NCI-H2196 treated with DMSO at 0.1 percent for 48 hours (cell line): ENCODE measurements at regions not wholly inside any gene's neighbourhood (a gene's known extent, or its start where the extent isn't known, plus 50 kb on each side); places are given as distances from the start of the nearest gene placed in this dataset.
A peak's percentile ranks its signal among the peaks of the same experiment; 100 is the strongest.

Source experiments
- DNase-seq: peaks from one replicate; lab custom pipeline; 2025; ENCODE audit not compliant: unreplicated experiment; lab: John Stamatoyannopoulos, UW

DNA sequence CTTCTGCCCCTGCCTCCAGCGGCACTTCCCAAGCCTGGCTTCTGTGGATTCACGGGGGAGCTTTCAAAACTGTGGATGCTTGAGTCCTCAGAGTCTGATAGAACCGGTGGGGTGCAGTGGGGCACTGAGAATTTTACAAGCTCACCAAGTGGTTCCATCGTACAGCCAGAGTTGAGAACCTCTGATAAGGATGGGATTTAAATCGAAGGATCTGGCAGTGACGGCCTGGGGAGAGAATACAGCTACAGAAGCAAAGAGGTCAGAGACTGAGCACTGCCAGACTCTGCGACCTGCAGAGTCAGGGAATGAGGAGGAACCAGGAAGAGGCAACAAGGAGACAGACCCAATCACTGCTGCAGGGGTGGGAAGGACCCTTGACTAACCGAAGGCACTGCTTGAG, 124.6 kb upstream of the BOD1 start:
- DNase-seq, result no peak

DNA sequence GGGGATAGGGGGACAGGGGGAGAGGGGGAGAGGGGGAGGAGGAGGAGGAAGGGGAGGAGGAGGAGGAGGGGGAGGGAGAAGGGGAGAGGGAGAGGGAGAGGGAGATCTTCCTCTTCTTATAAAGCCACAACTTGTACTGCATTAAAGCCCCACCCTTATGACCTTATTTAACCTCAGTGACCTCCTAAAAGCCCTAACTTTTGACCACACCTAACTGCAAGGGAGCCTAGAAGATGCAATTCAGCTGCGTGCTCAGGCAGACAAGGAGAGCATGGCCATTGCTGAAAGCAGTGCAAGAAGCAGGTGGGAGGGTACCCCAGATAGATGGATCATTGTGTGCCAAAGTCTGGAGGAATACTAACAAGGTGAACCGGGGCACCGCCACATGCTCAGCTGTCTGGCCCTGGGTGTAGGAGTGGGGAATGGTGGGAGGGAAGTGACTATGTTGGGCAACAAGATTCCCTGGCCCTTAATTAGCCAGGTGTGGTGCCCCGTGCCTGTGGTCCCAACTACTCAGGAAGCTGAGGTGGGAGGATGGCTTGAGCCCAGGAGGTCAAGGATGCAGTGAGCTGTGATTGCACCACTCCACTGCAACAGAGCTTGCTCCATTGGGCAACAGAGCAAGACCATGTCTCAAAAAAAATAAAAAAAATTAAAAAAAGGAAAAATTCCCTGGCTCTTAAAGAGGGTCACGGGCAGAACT, 125.4 kb upstream of the BOD1 start:
- no peak for DNase-seq

DNA sequence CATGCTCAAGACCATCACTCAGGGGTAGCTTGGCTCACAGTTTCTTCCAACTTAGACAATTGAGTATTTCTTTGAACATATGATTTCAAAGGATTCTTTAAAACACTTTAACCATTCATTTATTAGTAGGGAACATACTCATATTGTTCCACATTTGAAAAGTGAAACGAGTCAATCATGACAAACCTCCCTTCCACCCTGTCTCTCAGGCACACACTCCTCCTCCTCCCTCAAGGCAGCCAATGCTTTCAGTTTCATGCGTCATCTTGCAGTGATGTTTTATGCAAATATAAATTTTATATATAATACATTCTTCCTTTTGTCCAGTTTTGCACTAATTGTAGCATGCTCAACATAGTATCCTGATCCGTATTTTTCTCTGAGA, 126.0 kb upstream of the BOD1 start:
- DNase-seq, result no peak

DNA sequence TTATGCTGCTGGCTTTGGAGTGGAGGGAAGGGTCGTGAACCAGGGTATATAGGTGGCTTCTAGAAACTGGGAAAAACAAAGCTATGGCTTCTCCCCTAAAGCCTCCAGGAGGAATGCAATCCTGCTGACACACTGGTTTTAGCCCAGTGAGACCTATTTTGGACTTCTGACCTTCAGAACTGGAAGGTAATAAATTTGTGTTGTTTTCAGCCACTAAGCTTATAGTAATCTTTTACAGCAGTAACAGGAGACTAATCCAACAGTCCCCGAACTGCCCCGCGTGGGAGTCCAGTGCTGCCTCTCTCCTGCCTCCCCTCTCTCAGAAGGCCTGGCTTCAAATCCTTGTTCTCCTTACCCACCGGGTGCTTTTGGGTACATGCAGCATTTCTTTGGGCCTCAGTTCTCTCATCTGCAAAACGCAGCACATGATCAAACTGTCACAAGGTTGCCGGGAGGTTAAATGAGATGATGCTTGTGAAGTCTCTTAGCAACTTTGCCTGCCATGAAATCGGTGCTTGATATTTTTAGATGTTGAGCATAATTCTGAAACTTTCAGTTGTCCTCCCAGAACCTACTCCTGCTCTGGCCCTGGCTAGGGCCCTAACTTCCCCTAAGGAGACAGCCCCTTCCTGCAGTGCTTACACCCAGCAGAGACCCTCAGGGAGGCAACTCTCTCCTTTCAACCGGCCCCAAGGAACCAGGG, 127.3 kb upstream of the BOD1 start:
- DNase-seq, result no peak

DNA sequence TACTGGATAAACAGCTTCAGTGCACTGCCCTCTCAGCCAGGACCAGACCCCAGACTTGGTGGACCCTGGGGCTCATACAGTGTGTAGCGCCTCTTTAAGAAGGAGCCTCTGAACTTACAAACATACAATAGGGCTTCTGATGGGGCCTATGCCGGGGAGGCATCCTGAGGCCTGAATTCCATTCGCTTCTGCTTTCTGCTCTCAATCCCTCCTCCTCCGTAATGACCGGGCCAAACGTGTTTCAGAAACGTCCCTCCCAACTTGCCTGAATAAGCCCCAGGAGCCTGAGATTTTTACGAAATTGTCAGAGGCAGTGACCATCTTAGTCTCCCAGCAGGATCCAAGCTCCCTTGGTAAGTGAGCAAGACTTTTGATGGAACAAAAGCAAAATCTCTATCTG, 128.1 kb upstream of the BOD1 start:
- no peak for DNase-seq

DNA sequence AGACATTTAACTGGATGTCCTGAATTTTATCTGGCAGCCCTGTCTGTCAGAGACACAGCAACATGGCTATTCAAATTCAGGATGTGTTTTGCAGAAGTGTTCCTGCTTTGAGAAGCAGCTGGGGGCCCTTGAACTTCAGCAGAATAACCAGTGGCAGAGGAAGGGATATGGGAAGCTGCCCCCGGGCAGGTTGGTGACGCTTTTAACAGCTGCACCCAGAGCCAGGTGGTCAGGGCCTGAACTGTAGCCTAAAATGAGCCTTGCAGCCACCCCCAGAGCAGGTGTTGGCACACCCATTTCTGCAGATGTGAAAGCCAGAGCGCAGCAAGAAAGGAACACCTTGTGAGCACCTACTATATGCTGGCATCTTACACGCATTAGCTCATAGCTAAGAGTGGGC, 128.7 kb upstream of the BOD1 start:
- peak; percentile 38 for DNase-seq

DNA sequence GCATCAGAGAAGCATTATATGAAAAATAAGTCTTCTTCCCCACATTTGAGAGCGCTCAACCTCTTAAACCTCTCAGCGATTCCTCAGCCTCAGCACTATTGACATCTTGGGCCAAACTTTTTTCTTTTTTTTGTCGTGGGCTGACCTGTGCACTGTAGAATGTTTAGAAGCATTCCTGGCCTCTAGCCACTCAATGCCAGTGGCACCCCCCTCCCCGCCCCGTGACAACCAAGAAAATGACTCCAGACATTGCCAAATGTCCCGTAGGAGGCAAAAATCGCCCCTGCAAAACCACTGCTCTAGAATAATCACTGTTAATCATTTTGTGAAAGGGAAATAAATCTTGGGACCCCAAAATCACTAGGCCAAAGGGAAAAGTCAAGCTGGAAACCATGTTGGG, 129.1 kb upstream of the BOD1 start:
- no peak for DNase-seq

DNA sequence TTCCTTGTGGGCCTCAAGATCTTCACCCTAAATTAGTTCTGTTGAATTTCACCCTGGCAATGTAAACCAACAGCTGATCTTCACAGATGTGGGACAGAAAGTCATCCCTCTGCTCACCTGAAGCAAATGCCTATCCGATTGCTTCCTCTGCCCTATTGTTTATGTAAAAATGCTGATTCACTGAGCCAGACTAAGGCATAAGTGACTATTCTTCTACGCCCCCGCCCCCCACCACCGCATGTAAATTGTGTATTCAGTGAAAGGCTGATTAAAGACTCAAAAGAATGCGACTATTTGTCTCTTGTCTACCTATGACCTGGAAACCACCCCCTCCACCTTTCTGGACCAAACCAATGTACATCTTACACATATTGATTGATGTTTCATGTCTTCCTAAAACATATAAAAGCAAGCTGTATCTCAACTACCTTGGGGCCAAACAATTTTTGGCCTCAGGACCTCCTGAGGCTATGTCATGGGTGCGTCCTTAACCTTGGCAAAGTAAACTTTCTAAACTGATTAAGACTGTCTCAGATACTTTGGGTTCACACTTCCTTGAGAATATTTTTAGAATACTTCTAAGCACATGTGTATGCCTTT, 129.7 kb upstream of the BOD1 start:
- DNase-seq, result no peak

DNA sequence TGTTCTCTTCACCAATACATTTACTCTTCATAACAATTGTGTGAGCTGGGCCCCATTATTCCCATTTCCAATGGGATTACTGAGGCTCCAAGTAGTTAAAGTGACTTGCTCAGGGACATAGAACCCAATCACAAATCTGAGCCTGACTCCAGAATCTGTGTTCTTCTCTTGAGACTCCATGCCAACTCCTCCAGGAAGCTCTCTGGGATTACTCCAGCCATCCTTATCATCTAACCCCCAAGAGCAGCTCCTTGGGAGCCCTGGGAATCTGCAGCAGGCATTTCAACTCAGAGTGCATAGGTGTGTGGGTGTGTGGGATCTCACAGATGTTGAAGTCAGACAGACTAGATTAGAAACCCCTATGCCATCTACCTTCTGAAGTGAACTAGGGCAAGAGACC, 131.4 kb upstream of the BOD1 start:
- DNase-seq, result no peak

DNA sequence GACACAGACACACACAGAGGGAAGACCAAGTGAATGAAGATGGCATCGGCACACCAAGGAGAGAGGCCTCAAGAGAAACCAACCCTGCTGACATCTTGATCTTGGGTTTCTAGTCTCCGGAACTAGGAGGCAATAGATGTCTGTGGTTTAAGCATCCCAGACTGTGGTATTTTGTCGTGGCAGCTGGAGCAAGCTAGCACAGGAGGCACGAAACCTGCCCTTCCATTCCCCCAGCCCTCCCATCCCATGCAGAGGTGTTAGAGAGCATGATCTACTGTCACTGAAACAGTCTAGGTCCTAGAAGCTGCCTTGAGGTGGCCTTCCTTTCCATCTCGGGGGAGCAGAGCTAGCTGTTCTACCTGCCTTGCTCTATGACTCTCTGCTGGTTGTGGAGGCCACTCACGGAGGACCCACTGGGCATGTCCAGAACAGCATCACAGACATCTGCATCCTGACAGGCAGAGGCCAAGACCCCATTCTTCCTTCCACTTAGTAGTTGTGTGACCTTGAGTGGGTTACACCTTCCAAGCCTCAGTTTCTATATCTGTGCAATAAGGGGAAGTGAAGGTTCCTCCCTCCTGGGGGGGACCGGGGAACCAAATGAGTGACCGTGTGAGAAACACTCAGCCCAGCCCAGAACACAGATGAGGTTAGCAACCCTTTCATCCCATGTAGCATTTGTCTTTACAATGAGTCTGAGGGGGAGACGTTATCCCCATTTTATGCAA, 134.3 kb upstream of the BOD1 start:
- no peak for DNase-seq

DNA sequence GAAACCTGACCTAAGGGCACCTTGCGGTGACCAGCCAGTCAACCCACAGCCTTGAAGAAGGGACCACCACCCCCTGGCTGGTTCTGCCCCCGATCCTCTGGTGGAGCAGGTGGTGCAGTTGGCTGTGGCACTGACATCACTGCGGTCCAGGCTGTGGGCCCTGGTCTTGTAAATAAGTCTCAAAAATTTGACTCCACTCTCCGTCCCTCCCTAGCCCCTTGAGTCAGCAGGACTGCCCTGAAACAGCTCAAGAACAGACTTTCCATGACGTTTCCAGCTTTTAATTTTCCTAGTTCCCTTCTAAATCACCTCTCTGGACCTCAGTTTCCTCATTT, 134.8 kb upstream of the BOD1 start:
- no peak for DNase-seq

DNA sequence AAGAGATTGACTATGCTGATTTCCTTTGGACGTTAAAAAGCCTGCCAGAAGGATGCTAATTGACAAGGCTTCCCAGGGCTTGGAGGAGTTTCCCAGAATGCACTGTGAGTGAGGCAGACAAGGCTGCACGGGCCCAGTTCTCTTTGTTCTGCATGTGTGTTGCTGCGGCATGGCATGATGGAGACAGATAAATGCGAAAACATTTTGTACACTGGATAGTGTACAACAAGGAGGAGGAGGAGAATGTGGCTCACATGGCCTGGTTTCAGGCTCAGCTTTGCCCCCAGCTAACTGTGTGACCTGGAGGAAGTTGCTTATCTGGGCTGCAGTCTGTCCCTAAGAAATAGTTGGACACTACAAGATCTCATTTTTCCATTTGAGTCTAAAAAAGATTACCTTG, 135.5 kb upstream of the CPEB4 start:
- DNase-seq, result no peak

DNA sequence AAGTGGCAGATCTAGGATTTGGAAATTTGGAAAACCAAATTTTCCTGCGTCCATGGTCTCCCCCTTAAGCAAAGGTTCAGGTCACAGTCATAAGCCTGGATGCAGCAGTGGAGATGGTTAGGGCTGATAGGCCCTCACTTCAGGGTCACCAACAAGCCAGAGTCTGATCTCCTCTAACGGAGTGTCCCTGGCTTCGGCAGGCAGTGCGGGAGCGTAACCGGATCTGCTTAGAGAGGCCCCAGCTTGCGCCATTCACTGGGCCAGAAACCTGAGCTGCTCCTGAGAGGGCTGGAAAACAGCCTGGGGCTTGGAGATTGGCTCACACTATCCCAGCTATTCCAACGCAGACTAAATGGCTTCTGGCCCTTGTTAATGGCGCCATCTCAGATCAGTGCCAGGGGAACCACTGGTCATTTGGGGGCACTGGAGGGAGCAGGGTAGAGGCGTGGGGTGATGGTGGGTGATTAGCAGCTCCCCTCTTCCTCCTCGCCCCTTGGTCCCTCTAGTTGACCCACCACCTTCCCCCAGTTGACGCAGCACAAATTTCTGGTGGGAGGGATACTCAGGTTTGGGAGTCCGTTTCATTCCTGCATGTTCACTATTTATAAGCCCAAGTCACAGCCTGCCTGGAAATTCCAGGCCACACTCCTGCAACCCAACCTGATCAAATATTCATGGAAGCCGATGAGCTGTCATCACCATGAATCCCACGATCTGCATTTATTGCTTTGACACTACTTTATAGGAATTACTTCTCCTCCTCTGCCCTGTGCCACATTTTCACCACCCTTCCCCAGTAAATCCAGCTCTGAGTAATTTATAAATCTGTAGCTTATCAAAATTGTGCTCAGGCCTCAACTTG, 134.6 kb upstream of the CPEB4 start:
- peak; percentile 82 for DNase-seq

DNA sequence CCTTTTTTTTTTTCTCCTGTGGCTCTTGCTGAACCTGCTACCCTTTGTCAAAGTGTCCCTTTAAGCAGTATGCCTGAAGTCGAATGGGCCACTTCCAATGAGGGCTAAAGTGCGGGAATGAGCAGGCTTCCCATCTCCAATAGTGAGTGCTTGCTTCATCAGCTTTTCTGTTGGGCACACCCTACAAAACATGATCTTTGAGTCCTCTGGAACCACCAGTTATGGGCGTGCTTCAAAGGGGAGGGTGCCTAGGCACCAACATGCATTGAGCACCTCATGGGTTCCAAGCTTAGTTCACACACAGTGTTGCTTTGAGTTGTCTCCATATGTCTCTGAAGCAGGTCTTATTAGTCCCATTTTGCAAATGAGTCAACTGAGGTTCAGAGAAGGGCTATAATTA, 132.8 kb upstream of the CPEB4 start:
- no peak for DNase-seq

DNA sequence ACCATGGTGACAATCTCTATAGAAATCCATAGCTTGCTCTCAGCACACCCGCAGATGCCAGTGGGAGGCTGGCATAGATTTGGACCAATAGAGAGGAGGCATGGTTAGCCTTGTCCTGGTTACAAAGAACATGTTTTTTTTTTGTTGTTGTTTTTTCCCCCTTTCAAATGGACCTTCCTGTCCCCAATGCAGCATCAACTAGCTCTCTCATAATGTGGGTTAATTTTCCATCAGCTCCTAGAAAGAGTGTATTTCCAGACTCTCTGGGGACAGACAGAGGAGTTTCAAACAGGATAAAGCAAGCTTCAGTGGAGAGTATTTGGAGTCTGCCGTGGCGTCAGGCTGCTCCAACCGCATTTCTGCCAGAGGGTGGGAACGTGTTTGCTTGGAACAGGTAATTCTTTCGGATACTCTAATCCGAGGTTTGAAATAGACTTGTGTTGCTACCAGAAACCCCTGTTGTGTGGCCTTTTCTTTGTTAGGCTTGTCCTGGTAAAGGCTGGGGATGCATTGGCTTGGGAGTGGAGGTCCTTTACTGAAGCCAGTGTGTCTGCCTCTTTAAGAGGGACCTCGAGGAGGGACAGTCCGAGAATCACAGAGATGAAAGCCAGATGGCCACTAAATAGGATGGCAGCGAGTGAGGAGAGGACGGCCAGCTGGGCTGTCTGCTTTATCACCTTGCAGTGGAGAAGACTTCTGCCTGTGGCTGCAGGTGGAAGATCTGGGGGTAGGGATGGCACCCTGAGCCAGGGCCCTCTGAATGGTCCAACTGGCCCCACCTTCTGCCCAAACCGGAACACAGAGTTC, 130.5 kb upstream of the CPEB4 start:
- no peak for DNase-seq

DNA sequence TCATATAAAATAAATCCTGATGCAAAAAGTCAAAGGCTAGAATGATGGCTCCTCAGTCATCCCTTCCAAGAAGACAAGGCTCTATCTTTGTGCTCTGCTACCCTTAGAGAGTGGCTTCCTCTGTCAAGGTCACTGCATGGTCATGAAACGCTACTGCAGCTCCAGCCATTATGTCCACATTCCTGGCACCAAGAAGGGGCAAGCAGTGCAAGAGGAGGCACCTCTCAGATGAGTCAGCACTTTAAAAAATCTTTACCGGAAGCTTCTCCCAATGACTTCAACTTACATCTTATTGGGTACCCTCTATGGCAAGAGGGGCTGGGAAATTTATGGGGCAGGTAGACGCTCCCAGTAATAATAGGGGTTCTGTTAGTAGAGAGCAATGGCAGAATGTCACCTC, 129.5 kb upstream of the CPEB4 start:
- no peak for DNase-seq

DNA sequence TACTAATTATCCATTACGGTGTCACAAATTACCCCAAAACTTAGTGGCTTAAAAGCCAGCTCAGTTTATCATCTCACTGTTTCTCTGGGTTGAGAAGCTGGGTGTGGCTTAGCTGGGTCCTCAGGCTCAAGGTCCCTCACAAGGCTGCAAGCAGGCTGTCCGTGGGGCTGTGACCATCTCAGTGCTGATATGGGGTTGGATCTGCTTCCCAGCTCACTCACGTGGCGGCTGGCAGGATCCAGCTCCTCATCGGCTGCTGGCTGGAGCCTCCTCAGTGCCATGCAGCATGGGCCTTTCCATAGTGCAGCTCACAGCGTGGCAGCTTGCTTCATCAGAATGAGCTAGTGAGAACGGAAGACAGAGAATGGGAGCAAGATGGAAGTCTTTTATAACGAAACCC, 128.5 kb upstream of the CPEB4 start:
- no peak for DNase-seq

DNA sequence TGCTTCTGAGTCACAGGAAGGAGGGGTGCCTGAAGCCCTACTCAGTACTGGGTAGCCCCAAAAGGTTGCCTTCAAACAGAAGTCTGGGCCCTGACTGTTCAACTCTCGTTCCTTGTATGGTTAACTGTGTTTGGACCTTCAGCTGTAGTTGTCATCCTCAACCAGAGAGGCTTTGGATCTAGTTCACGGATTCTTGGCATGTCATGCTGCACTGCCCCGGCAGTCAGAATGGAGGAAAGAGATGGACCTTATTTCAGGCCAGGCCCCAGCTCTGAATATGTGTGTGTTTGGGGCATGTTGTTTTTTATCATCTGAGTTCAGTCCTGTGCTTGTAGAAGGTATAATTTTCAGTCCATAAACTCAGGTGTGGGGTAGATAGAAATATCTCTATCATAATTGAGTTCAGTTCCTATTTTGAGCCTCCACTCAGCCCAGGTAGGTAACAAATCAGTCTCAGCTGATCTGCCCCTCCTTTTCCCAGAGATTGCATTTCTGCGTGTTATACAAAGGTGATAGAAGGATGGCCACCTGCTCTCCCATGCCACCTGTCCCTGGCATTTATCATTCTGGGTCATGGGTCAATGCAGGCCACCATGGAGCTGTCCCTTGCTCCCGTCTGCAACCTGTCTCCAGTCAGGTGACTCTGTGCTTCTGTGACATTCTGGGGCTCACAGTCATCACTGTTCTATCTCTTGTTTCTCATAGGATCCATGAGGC, 127.5 kb upstream of the CPEB4 start:
- DNase-seq, result no peak

DNA sequence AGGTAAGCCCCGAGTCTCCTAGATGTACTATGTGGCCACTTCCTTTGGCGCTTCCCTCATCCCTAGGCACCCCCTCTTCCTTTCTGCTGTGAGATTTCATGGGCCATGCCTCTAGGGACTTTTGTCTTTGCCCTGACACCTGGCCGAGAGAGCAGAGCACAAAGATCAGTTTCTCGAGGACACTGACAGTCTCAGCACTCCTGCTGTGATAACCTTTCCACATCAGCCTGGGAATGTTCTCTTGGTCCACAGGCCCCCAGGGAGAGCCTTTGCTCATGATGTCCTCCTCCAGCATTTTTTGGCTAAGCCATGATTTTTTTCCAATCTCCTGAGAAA, 127.0 kb upstream of the CPEB4 start:
- DNase-seq, result no peak

DNA sequence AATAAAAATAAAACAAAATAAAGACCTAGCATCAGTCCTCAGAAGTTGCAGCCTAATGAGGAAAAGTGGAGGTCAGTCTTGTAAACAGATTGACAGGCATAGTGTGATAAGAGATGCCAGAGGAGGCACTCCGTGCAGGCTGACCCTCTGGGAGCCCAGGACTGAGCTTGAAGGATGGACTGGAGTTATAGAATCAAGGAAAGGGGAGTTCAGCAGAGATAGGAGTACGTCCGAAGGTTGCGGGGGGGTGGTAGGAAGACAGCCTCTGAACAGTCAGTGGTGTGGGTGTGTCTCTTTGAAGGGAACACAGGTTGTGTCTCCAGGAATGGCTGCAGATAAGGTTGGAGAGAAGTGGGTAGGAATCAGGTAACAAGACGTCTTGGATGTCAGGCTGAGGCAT, 126.1 kb upstream of the CPEB4 start:
- DNase-seq, result no peak
